ENCODE measurements at regions not wholly inside any gene's neighbourhood (a gene's known extent, or its start where the extent isn't known, plus 50 kb on each side); places are given as distances from the start of the nearest gene placed in this dataset.
"Not testable (repeated sequence)": the region's sequence is repeated elsewhere in the genome, so short reads cannot be mapped to it uniquely, and the experiment has no call there.

DNA sequence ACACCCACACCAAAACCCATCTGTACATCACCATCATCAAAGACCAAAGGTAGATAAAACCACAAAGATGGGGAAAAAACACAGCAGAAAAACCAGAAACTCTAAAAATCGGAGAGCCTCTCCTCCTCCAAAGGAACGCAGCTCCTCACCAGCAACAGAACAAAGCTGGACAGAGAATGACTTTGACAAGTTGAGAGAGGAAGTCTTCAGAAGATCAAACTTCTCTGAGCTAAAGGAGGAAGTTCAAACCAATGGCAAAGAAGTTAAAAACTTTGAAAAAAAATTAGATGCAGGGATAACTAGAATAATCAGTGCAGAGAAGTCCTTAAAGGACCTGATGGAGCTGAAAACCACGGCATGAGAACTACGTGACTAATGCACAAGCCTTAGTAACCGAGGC lies 247.5 kb upstream of the ERBB4 start:
- TF ChIP-seq, protein P1, sequence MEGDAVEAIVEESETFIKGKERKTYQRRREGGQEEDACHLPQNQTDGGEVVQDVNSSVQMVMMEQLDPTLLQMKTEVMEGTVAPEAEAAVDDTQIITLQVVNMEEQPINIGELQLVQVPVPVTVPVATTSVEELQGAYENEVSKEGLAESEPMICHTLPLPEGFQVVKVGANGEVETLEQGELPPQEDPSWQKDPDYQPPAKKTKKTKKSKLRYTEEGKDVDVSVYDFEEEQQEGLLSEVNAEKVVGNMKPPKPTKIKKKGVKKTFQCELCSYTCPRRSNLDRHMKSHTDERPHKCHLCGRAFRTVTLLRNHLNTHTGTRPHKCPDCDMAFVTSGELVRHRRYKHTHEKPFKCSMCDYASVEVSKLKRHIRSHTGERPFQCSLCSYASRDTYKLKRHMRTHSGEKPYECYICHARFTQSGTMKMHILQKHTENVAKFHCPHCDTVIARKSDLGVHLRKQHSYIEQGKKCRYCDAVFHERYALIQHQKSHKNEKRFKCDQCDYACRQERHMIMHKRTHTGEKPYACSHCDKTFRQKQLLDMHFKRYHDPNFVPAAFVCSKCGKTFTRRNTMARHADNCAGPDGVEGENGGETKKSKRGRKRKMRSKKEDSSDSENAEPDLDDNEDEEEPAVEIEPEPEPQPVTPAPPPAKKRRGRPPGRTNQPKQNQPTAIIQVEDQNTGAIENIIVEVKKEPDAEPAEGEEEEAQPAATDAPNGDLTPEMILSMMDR (IDR thresholded peaks at IDR 0.05): not testable (repeated sequence)
- TF ChIP-seq, protein P2, sequence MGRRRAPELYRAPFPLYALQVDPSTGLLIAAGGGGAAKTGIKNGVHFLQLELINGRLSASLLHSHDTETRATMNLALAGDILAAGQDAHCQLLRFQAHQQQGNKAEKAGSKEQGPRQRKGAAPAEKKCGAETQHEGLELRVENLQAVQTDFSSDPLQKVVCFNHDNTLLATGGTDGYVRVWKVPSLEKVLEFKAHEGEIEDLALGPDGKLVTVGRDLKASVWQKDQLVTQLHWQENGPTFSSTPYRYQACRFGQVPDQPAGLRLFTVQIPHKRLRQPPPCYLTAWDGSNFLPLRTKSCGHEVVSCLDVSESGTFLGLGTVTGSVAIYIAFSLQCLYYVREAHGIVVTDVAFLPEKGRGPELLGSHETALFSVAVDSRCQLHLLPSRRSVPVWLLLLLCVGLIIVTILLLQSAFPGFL (CRISPR knock-in tag; IDR thresholded peaks at IDR 0.05; ENCODE audit: borderline replicate concordance): not testable (repeated sequence)
- TF ChIP-seq, protein P3, sequence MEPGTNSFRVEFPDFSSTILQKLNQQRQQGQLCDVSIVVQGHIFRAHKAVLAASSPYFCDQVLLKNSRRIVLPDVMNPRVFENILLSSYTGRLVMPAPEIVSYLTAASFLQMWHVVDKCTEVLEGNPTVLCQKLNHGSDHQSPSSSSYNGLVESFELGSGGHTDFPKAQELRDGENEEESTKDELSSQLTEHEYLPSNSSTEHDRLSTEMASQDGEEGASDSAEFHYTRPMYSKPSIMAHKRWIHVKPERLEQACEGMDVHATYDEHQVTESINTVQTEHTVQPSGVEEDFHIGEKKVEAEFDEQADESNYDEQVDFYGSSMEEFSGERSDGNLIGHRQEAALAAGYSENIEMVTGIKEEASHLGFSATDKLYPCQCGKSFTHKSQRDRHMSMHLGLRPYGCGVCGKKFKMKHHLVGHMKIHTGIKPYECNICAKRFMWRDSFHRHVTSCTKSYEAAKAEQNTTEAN (CRISPR knock-in tag; IDR thresholded peaks at IDR 0.05): not testable (repeated sequence)
- TF ChIP-seq, protein P4, sequence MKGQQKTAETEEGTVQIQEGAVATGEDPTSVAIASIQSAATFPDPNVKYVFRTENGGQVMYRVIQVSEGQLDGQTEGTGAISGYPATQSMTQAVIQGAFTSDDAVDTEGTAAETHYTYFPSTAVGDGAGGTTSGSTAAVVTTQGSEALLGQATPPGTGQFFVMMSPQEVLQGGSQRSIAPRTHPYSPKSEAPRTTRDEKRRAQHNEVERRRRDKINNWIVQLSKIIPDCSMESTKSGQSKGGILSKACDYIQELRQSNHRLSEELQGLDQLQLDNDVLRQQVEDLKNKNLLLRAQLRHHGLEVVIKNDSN (CRISPR knock-in tag; IDR thresholded peaks at IDR 0.05): not testable (repeated sequence)
- TF ChIP-seq, protein P5, sequence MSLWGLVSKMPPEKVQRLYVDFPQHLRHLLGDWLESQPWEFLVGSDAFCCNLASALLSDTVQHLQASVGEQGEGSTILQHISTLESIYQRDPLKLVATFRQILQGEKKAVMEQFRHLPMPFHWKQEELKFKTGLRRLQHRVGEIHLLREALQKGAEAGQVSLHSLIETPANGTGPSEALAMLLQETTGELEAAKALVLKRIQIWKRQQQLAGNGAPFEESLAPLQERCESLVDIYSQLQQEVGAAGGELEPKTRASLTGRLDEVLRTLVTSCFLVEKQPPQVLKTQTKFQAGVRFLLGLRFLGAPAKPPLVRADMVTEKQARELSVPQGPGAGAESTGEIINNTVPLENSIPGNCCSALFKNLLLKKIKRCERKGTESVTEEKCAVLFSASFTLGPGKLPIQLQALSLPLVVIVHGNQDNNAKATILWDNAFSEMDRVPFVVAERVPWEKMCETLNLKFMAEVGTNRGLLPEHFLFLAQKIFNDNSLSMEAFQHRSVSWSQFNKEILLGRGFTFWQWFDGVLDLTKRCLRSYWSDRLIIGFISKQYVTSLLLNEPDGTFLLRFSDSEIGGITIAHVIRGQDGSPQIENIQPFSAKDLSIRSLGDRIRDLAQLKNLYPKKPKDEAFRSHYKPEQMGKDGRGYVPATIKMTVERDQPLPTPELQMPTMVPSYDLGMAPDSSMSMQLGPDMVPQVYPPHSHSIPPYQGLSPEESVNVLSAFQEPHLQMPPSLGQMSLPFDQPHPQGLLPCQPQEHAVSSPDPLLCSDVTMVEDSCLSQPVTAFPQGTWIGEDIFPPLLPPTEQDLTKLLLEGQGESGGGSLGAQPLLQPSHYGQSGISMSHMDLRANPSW (CRISPR knock-in tag; conservative IDR thresholded peaks at IDR 0.05; ENCODE audit: low read depth): not testable (repeated sequence)
- TF ChIP-seq SMAD3 (CRISPR knock-in tag; IDR thresholded peaks at IDR 0.05; ENCODE audit: borderline replicate concordance); TCF7 (CRISPR knock-in tag; IDR thresholded peaks at IDR 0.05; ENCODE audit: low read depth): not testable (repeated sequence)
